ENCODE measurements at regions not wholly inside any gene's neighbourhood (a gene's known extent, or its start where the extent isn't known, plus 50 kb on each side); places are given as distances from the start of the nearest gene placed in this dataset.
"Not testable (repeated sequence)": the region's sequence is repeated elsewhere in the genome, so short reads cannot be mapped to it uniquely, and the experiment has no call there.

DNA sequence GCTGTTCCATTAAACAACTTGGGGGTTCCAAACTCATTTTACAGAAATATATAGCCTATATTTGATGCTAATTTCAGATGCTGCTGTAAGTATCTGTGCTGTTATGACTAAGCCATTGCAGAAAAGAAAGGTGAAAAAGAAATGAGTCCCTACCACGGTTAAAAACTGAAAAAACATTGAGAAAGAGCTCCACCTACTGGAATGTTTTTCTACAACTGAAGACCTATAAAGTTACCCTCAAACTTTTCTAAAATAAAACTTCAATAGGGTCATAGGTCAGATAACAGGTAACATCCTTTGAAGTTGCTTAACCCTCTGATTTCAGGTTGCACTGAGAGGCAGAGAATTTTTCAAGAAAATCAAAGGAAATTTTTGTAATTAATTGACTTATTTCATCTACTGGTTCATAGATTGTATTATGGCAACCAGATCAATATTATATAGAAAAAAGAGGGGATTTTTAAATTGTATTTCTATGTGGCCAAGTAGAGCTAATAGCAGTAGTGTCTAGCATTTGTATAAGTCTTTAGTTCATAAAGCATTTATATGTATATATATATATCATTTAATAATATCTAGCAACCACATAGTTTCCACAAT lies 279.9 kb downstream of the RPS29 start:
- in situ Hi-C loops (cut with HindIII; ENCODE audit: low pct_unique_long_range_greater_than_20kb, low sequenced_read_pairs): no loop called here
- DNase-seq (ENCODE audit: low read depth): peak; percentile 6

DNA sequence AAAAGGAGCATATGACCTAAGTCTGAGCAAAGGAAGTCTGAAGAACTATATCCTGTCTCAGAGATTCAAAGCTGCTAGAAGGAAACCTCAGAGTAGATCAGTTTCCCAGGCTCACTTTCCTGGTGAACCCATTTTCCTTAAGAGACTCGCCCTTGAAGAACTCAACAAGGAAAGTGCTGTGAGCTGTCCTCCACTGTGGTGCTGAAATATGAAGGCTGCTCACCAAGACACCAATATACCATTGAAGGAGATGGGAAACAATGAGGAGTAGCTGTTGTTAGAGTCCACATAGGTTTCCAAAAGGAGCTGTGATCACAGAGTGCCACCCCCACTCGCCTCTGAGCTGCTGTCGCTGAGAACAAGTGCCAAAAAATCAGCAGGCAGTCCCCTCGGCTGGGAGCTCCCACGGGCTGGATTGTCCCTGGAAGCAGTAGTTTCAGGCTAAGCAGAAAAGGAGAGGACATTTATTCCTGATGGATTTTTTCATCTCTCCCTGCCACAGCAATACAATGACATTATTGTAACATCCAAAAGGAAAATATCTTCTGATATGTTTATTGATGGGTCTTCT lies 282.1 kb downstream of the RPS29 start:
- peak; percentile 28 for DNase-seq (ENCODE audit: low read depth)
- in situ Hi-C loops (cut with HindIII; ENCODE audit: low pct_unique_long_range_greater_than_20kb, low sequenced_read_pairs): no loop called here

DNA sequence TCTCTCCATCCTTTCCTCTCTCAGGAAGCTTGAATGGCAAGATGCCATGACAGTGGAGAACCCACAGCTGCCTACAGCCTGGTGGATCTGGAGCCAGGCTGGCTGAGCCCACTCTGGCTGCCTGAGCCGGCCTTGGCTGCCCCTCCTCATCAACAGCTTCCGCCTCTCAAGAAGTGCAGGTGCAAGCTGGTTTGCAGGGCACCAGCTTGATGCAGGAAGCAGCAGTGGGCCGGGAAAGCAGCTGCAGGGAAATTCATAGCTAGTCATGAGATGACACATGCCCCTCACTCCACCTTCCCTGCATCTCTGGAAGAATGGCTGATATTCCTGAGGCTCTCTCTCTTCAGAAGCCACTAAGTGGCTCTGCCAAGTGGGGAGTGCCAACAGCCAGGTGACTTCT lies 289.1 kb downstream of the RPS29 start:
- no peak for DNase-seq (ENCODE audit: low read depth)
- in situ Hi-C loops (cut with HindIII; ENCODE audit: low pct_unique_long_range_greater_than_20kb, low sequenced_read_pairs): no loop called here

DNA sequence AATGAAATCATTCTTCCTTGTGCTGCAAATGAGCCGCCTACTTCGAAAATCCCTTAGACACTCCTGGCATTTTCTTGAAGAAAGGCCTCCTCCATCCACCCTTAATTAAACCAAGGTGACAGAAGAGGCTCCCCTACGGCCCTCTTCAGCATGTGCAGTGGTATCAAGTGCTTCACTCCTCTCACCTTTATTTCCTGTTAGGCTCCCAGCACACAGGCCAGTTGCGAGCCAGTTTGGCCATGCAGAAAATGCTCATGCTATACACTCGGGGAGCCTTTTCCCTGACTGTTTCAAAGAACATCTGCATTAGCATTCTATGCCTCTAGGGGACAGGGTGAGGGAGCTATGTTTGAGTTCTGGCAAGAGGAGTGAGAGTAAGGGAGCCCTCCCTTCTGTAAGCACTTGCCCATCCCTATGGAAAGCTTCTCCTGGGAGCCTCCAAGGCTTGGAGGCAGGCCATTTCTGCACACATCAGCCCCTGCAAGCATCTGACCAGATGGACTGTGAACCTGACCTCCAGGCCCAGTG lies 291.5 kb downstream of the RPS29 start:
- DNase-seq (ENCODE audit: low read depth): no peak
- in situ Hi-C loops (cut with HindIII; ENCODE audit: low pct_unique_long_range_greater_than_20kb, low sequenced_read_pairs): no loop called here

DNA sequence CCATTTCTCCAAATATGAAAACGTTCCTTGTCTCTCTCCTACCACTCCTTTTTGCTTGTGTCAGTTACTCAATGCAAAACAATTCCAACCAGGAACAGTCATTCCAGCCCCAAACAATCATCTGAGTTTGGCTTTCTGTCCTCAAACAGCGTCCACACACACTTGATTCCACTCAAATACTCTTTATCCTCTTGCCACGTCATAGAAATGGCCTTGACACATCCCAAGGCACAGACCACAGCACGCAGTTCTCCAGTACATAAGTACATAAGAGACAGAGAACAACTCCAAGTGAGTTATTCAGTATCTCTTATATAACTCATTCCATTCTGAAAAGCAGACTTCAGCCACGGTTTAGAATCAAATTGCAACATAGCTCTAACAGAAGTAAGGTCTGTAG lies 299.2 kb downstream of the RPS29 start:
- in situ Hi-C loops (cut with HindIII; ENCODE audit: low pct_unique_long_range_greater_than_20kb, low sequenced_read_pairs): no loop called here
- no peak for DNase-seq (ENCODE audit: low read depth)

DNA sequence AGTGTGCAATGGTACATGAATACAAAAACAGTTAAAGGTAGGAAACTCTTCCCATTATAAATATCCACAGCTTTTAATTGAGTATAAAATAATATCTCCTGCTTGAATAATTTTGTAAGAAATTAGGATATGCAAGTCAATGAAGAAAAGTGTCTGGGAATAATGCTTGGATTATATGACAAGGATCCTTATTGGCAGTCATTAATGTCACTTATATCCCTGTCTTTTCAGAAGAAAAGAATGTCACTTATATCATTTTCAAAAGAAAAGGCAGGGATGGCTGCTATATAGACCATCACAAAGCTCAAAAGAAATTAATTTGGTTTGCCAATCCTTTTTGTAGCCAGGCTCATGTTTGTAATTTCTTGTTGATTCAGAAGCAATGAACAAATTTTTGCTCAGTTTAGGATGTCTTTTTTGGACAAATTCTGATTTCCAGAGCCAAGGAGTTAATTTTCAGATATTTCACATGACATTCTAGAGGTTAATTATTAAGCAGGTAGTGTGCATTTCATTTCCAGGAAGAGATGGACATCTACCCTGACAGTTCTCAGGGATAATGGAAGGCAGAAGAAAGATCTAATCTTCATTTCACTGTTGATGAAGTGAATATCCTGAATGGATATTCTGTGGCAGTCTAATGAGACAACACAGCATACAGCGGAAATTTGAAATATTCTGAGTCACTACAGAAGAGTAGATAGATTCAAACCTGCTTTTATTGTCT lies 299.8 kb downstream of the RPS29 start:
- DNase-seq (ENCODE audit: low read depth): no peak
- in situ Hi-C loops (cut with HindIII; ENCODE audit: low pct_unique_long_range_greater_than_20kb, low sequenced_read_pairs): no loop called here

DNA sequence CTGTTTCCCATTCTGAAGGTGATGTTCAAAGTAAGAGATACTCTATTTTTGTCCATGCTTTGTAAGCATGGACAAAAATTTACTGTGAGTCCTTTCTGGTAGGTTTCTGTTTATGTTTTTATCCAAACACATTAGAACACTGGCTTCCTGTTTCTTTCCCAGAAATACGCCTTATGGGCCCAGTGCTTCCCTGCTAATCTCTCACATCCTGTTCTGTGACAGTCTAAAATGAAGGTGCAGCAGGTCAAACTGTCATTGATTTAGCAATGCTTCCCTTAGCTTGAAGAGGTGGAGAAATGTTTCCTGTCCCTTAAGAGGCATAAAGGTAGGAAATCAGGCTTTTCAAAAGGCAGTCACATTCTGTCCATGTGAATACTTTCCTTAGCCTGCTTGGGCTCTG lies 305.6 kb downstream of the RPS29 start:
- in situ Hi-C loops (cut with HindIII; ENCODE audit: low pct_unique_long_range_greater_than_20kb, low sequenced_read_pairs): no loop called here
- DNase-seq (ENCODE audit: low read depth): no peak

DNA sequence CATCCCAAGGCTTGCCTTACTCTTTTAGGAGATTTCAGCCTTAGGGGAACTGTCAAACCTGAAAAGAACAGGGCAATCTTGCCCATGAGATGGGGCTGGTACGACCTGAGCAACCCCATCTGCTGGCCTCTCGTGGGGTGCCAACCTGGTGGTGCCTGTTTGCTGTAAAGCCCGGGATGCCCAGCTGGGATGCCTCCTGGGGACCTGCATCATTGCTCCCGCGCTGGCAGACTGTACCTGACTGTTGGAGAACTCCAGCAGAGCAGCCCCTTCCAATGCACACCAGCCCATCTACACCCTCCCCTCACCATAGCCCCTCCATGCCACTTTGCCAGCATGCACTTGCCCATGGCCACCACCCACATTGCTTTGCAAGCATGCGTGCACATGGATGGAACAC lies 335.7 kb downstream of the RPS29 start:
- no peak for DNase-seq (ENCODE audit: low read depth)
- in situ Hi-C loops (cut with HindIII; ENCODE audit: low pct_unique_long_range_greater_than_20kb, low sequenced_read_pairs): no loop called here

DNA sequence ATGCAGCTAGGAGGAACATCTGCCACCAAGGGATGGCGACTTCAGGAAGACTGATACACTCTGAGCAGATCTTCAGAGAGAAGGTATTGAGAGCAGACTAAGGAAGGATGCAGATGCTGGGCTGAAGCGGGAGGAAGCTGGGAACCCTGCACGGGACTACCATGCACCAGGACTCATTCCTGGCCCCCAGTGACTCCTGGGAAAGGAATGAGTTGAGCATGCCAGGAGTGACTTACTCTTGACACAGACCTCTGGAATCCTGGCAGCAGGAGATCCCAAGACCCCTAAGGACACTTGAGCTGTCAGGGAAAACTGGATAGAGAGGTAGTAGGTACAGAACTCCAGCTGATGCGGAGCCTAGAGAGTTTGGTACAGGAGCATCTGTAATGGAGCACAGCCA lies 336.1 kb downstream of the RPS29 start:
- no peak for DNase-seq (ENCODE audit: low read depth)
- in situ Hi-C loops (cut with HindIII; ENCODE audit: low pct_unique_long_range_greater_than_20kb, low sequenced_read_pairs): no loop called here

DNA sequence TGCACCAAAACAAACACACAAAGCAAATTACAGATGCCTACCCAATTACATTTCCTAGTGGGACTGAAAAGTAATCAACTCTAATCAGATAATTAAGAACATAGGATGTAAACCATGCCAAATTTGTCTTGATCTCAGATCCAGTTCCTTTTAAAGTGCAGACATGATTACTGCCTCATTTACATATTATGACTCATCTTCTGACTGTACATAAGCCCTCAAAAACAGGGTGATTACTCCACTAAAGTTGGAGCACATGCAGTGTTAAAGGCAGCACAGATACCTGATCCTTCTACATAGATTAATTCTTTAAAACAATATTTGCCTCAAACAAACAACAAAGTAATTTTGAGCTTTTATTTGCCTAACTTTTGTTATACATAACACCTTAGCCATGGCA lies 337.2 kb downstream of the RPS29 start:
- in situ Hi-C loops (cut with HindIII; ENCODE audit: low pct_unique_long_range_greater_than_20kb, low sequenced_read_pairs): no loop called here

DNA sequence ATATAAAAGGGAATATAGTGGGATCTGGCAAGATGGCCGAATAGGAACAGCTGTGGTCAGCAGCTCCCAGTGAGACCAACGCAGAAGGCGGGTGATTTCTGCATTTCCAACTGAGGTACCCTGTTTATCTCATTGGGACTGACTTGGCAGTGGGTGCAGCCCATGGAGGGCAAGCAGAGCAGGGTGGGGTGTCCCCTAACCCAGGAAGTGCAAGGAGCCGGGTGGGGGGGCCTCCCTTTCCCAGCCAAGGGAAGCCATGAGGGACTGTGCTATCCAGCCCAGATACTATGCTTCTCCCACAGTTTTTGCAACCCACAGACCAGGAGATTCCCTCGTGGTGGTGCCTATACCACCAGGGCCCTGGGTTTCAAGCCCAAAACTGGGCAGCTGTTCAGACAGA lies 342.4 kb downstream of the RPS29 start:
- DNase-seq (ENCODE audit: low read depth); in situ Hi-C loops (cut with HindIII; ENCODE audit: low pct_unique_long_range_greater_than_20kb, low sequenced_read_pairs): not testable (repeated sequence)

More for the DNA sequence above, 337.2 kb downstream of the RPS29 start:
- DNase-seq (ENCODE audit: low read depth): no peak

DNA sequence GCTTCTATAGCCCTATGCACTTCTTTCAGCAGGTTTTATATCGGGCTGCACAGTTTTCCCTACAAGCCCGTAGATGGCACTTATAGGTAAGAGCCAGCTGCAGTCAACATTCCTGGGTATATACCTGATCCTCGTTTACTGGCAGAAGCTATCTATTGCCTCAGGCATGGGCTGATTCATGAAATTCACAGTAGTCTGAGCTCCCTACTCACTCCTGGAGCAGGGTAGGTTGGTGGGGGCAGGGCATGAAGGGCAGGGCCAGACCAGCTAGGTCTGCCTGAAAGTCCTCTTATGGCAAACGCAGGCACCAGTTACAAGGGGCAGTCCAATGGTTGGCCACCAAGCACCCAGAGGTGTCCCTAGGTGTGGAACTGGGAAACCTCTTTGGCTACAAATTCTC lies 345.8 kb downstream of the RPS29 start:
- DNase-seq (ENCODE audit: low read depth): no peak
- in situ Hi-C loops (cut with HindIII; ENCODE audit: low pct_unique_long_range_greater_than_20kb, low sequenced_read_pairs): no loop called here

DNA sequence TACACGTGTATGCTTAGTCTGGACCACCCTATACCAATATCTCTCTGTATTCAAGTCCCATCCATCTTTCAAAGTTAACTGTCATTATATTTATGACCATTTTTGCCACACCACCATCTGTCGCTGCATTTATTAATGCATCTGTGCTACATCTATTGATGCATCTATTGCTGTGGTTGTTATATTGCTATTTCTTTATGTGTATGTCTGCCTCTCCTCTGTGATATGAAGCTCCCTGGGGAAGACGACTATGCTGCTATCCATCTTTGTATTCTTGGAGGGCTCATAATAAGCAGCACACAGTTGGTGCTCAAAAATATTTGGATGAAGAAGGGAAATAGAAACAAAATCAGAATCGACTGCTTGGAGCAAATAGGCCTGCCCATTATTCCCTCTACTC lies 357.6 kb downstream of the RPS29 start:
- in situ Hi-C loops (cut with HindIII; ENCODE audit: low pct_unique_long_range_greater_than_20kb, low sequenced_read_pairs): no loop called here

DNA sequence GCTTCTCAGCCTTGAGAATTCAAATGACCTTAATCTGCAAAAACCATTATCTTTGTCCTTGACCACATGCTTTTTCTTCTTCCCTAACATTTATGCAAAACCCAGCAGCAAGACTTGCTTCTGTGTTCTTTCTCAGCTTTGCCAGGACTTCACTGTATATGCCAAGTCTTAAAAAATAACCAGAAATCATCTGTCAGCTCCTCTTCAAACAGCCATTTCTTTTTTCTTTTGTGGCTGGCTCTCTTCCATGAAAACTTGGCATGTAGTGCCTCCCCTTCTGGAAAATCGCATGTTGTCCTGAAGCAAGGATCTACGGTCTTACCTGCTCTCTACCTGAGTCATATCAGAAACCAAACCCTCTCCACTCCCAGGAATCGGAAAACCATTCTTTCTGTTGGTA lies 364.9 kb downstream of the RPS29 start:
- no peak for DNase-seq (ENCODE audit: low read depth)
- in situ Hi-C loops (cut with HindIII; ENCODE audit: low pct_unique_long_range_greater_than_20kb, low sequenced_read_pairs): no loop called here

More for the DNA sequence above, 357.6 kb downstream of the RPS29 start:
- no peak for DNase-seq (ENCODE audit: low read depth)

DNA sequence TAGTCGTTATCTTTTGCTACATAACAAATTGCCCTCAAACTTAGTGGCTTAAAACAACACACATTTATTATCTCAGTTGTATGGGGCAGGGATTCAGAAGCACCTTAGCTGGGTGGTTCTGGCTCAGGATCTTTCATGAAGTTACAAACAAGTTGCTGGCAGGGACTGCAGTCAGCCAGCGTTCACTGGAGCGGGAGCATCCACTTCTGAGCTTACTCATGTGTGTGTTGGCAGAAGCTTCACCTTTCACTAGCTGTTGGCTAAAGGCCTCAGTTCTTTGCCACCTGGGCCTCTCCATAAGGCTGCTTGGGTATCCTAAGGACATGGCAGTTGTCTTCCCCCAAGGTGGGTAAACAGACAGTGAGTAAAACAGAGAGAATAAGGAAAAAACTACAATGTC lies 365.7 kb downstream of the RPS29 start:
- in situ Hi-C loops (cut with HindIII; ENCODE audit: low pct_unique_long_range_greater_than_20kb, low sequenced_read_pairs): no loop called here
- no peak for DNase-seq (ENCODE audit: low read depth)

DNA sequence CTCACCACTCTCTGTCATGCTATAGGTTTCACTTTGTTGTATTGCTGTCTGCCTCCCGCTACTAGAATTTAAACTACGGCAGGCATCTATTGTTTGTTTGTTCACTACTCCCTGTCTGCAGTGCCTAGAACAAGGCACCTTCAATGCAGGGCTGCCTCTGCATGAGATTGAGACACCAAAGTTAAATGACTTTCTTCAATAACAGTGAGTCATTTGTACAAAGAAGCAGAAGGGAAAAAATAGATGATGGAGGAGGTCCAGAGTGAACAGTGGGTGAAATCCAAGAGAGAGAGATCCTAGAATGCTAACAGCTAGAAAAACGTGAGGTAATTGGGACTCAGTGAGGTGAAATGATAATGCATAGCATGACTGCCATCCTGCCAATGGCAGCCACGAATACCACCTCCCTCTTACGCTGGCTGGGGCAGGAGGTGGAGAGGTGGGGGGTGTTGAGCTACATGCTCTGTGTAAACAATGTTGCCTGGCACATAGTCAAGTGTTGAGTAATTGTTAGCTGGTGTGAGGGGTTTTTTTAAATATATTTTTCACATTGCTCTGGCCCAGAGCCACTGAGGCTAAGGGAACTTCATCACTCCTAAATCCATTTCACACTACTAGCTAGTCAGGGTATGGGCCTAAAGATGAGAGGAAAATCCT lies 367.6 kb downstream of the RPS29 start:
- DNase-seq (ENCODE audit: low read depth): no peak
- in situ Hi-C loops (cut with HindIII; ENCODE audit: low pct_unique_long_range_greater_than_20kb, low sequenced_read_pairs): no loop called here

DNA sequence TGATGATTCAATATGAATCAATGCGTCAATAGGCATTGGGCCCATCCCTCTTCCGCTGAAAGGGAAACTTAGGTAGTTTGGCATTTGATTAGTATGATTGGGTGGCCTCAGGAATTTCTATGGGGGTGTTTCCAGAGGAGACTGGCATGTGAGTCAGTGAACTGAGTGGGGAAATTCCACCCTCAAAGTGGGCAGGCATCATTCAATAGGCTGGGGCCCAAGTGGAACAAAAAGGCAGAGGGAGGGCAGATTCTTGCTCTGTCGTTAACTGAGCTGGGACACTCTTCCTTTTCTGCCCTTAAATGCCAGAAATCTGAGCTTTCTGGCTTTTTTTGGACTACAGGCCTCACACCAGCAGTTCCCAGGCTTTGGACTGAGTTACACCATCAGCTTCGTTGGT lies 373.5 kb downstream of the RPS29 start:
- in situ Hi-C loops (cut with HindIII; ENCODE audit: low pct_unique_long_range_greater_than_20kb, low sequenced_read_pairs): no loop called here
- DNase-seq (ENCODE audit: low read depth): no peak

DNA sequence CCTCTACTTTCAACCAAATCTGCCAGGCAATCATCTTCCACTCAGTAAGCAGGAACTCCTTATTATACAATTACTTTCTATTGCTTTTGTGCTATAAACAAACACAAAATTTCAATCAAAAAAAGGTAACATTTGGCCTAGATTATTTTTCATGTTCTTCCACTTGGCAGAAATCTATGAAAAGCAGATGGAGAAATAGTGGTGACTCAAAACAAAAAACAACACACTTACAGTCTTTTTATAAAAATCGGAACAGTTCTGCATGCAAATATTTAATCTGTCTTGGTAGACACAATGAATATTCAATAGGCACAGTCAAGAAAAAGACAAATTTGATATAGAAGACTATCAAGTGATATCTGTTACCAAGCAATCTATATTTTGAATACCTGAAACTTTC lies 376.8 kb downstream of the RPS29 start:
- in situ Hi-C loops (cut with HindIII; ENCODE audit: low pct_unique_long_range_greater_than_20kb, low sequenced_read_pairs): no loop called here
- no peak for DNase-seq (ENCODE audit: low read depth)

DNA sequence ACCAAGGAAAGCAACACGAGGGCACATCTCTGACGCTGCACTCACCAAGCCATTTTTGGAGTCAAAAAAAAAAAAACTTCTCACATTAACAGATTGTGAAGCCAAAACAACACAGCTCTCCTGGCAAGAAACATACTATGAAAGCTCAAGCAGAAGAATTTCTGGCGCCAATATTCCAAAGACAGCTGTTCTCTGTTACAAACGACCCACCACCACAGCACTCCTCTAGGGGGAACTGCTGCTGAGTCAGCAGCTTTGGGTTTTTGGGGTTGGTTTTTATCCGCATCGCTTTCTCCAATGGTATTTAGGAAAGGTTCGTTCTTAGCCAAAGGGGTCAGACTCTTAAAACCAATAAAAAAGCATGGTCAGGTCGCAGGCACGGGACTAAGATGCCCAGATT lies 379.4 kb downstream of the RPS29 start:
- DNase-seq (ENCODE audit: low read depth): no peak
- in situ Hi-C loops (cut with HindIII; ENCODE audit: low pct_unique_long_range_greater_than_20kb, low sequenced_read_pairs): no loop called here
